ENCODE measurements at regions not wholly inside any gene's neighbourhood (a gene's known extent, or its start where the extent isn't known, plus 50 kb on each side); places are given as distances from the start of the nearest gene placed in this dataset.
A peak's percentile ranks its signal among the peaks of the same experiment; 100 is the strongest.

DNA sequence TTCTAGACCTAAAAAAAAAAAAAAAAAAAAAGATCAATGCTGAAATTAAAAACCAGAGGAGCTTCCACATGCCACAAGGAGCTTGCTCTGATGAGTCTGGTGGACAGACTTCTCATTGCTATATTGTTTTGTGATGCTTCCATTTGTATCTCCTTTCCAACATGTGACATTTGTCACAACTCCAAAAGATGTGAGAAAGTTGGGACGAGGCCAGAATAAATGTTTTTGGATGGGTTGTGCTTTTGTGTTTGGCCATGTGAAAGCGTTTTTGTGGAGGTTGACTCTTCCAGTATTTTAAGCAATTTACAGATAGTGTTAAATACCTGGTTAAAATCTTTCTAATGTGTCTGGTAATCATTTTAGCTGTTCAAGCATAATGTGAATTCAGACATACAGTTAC lies 280.1 kb downstream of the SKAP2 start:
- H3K4me1 ChIP-seq (ENCODE audit: control insufficient read depth, insufficient read depth, low read length) = no peaks in the 10 kb centered on the region
- no peak overlapping the region for H3K27ac ChIP-seq (ENCODE audit: low read length)
- H3K4me3 ChIP-seq (ENCODE audit: low read length in 2 of 2) = no peak overlapping the region
- H3K9me3 ChIP-seq (ENCODE audit: control insufficient read depth in 2 of 2, low read length in 2 of 2) = no peaks in the 10 kb centered on the region
- H3K36me3 ChIP-seq (ENCODE audit: control insufficient read depth in 2 of 2, insufficient read depth in 2 of 2, low read length in 2 of 2) = no peaks in the 10 kb centered on the region
- peaks cover 3 to 8% of the 10 kb centered on the region in 2 donors for H3K27me3 ChIP-seq (ENCODE audit: control insufficient read depth in 1 of 2, insufficient read depth in 2 of 2, low read length in 2 of 2)
- H3K9ac ChIP-seq (ENCODE audit: low read length in 2 of 2) = no peak overlapping the region

DNA sequence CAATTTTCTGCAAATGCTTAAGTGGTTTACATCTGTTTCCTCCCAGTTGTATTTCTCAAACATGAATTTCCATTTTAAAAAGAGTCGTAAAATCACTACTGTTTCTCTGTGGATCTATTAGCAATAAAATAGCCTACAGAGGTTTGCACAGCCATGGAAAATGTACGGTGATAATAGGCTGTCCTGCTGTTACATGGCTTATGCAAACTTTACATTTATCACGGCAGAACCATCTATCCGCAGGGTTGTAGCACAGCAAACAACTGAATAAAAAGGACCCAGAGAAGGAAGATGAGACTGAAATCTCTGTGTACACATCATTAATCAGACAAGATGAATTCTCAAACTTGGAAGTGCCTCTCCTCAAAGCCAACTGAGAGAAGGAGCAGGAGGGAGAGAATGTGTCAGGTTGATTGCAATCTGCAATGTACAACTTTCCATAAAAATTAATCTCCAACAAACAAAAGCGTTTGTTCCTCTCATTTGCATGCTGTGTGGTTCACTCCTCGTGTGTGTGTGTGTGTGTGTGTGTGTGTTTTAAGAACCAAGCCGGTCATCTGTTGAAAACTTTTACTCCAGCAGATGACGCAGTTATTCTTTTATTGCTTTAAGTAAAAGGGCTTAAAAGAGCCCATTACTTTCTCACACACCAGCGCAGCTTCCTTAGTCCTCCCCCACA lies 279.3 kb downstream of the SKAP2 start:
- Histone ChIP-seq H3K9ac (ENCODE audit: low read length in 2 of 2) (no peak overlapping the region), H3K4me1 (ENCODE audit: control insufficient read depth, insufficient read depth, low read length) (no peaks in the 10 kb centered on the region), H3K27me3 (ENCODE audit: control insufficient read depth in 1 of 2, insufficient read depth in 2 of 2, low read length in 2 of 2) (peaks cover 0 to 2% of the 10 kb centered on the region in 2 donors), H3K36me3 (ENCODE audit: control insufficient read depth in 2 of 2, insufficient read depth in 2 of 2, low read length in 2 of 2) (no peaks in the 10 kb centered on the region), H3K9me3 (ENCODE audit: control insufficient read depth in 2 of 2, low read length in 2 of 2) (no peaks in the 10 kb centered on the region), H3K27ac (ENCODE audit: low read length) (no peak overlapping the region), H3K4me3 (ENCODE audit: low read length in 2 of 2) (no peak overlapping the region)

DNA sequence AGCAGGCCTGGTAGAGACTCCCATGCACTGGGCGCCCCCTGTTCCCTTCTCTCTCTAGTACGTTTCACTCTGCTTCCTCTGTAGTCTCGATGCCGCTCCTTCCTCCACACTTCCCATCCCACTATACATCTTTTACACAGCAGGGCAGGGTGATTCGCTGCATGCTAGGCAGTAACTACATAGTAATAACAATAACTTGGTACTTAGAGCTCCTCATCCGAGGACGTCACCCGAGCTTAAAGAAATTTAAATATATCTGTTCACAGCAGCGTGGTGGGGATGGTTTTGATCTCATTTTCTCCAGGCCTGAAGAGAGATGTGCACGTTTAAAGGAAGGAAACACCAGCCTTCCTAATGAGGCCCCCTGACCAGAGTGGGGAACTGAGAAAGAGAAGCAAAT lies 276.9 kb downstream of the SKAP2 start:
- H3K4me3 ChIP-seq (ENCODE audit: low read length in 2 of 2) = no peak overlapping the region
- H3K9ac ChIP-seq (ENCODE audit: low read length in 2 of 2) = no peak overlapping the region
- no peaks in the 10 kb centered on the region for H3K9me3 ChIP-seq (ENCODE audit: control insufficient read depth in 2 of 2, low read length in 2 of 2)
- H3K4me1 ChIP-seq (ENCODE audit: control insufficient read depth, insufficient read depth, low read length) = no peaks in the 10 kb centered on the region
- H3K27ac ChIP-seq (ENCODE audit: low read length) = no peak overlapping the region
- H3K27me3 ChIP-seq (ENCODE audit: control insufficient read depth in 1 of 2, insufficient read depth in 2 of 2, low read length in 2 of 2) = peaks cover 0 to 2% of the 10 kb centered on the region in 2 donors
- H3K36me3 ChIP-seq (ENCODE audit: control insufficient read depth in 2 of 2, insufficient read depth in 2 of 2, low read length in 2 of 2) = no peaks in the 10 kb centered on the region

DNA sequence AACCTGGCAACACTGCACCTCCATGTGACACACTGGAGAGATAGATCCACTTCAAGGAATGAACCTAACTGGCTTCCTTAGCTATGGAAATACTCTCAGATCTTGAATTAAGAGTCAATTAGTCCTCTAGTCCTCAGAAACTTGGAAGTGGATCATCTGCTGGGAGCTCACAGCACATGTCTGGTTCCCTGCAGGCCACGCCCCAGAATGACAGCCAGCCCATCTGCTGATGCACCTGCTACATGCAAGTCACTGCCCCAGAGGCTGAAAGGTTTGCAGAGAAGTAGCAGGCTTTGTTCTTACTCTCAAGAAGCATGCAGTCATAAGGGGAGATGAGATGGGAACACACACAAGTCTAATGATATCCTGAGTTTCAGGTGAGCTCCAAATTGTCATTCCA lies 275.9 kb downstream of the SKAP2 start:
- Histone ChIP-seq H3K27ac (ENCODE audit: low read length) (no peak overlapping the region), H3K27me3 (ENCODE audit: control insufficient read depth in 1 of 2, insufficient read depth in 2 of 2, low read length in 2 of 2) (peaks cover 0 to 2% of the 10 kb centered on the region in 2 donors), H3K9me3 (ENCODE audit: control insufficient read depth in 2 of 2, low read length in 2 of 2) (no peaks in the 10 kb centered on the region), H3K9ac (ENCODE audit: low read length in 2 of 2) (no peak overlapping the region), H3K4me3 (ENCODE audit: low read length in 2 of 2) (no peak overlapping the region), H3K4me1 (ENCODE audit: control insufficient read depth, insufficient read depth, low read length) (peaks cover 5% of the 10 kb centered on the region), H3K36me3 (ENCODE audit: control insufficient read depth in 2 of 2, insufficient read depth in 2 of 2, low read length in 2 of 2) (no peaks in the 10 kb centered on the region)

DNA sequence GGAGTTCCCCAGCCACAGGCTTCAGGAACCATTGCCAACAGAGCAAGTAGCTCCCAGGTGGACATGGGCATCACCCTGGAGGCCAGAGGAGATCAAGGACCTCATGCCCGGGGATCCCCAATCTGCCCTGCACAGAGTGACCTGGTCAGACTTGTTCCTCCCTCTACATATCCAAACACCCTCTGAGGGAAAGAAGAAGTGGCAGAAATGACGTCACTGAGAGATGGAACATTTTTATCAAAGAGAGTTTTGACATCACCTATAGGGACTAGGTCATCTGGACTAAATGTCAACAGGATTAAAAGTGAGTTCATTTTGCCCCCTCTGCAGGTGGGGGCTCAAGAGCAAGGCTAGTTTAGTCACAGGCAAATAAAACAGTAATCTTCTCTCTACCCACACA lies 273.7 kb downstream of the SKAP2 start:
- Histone ChIP-seq H3K27me3 (ENCODE audit: control insufficient read depth in 1 of 2, insufficient read depth in 2 of 2, low read length in 2 of 2) (peaks cover 0 to 2% of the 10 kb centered on the region in 2 donors), H3K9ac (ENCODE audit: low read length in 2 of 2) (no peak overlapping the region), H3K27ac (ENCODE audit: low read length) (no peak overlapping the region), H3K4me3 (ENCODE audit: low read length in 2 of 2) (no peak overlapping the region), H3K36me3 (ENCODE audit: control insufficient read depth in 2 of 2, insufficient read depth in 2 of 2, low read length in 2 of 2) (no peaks in the 10 kb centered on the region), H3K4me1 (ENCODE audit: control insufficient read depth, insufficient read depth, low read length) (peaks cover 9% of the 10 kb centered on the region), H3K9me3 (ENCODE audit: control insufficient read depth in 2 of 2, low read length in 2 of 2) (no peaks in the 10 kb centered on the region)

DNA sequence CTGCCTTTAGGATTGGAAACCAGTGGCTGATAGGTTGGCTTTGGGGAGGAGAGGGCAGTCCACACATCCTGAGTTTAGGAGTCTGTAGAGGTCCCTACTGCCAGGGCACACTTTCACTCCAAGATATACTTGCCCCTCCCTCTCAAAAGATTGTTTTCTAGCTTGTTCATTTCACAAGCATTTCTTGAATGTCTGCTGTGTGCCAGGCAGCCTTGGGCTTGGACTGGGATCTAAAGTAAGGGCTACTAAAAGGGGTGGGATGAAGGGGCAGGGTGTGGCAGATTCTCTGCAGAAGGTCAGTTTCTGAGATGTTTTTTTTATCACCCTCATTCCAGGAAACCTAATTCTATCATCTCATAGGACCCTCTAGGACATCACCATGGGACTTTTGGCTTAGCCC lies 272.4 kb downstream of the SKAP2 start:
- Histone ChIP-seq H3K27ac (ENCODE audit: low read length) (no peak overlapping the region), H3K27me3 (ENCODE audit: control insufficient read depth in 1 of 2, insufficient read depth in 2 of 2, low read length in 2 of 2) (peaks cover 0 to 2% of the 10 kb centered on the region in 2 donors), H3K4me1 (ENCODE audit: control insufficient read depth, insufficient read depth, low read length) (peaks cover 9% of the 10 kb centered on the region)

DNA sequence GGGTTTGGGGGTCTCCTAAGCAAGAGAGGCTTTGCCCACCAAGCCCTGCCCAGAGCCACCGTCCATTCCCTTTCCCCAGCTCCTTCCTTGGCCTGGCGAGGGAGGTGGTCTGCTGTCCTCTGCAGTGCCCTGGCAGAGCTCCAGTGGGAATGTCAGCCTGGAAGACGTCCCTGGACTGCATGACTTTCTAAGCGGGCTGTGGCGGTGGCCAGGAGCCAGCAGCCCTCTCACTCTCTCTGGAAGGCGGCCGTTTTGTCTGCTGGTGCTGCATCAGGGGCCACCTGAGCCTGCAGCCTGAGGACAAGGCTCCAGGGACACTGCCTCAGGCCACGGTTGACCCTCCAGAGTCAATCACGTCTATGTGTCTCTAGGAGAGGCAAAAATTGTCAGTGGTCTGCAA lies 271.0 kb downstream of the SKAP2 start:
- Histone ChIP-seq H3K27me3 (ENCODE audit: control insufficient read depth in 1 of 2, insufficient read depth in 2 of 2, low read length in 2 of 2) (peaks cover 0 to 2% of the 10 kb centered on the region in 2 donors), H3K36me3 (ENCODE audit: control insufficient read depth in 2 of 2, insufficient read depth in 2 of 2, low read length in 2 of 2) (no peaks in the 10 kb centered on the region), H3K4me1 (ENCODE audit: control insufficient read depth, insufficient read depth, low read length) (peaks cover 9% of the 10 kb centered on the region), H3K9ac (ENCODE audit: low read length in 2 of 2) (no peak overlapping the region), H3K4me3 (ENCODE audit: low read length in 2 of 2) (peak overlapping the region; percentile 15 to 29), H3K9me3 (ENCODE audit: control insufficient read depth in 2 of 2, low read length in 2 of 2) (no peaks in the 10 kb centered on the region), H3K27ac (ENCODE audit: low read length) (no peak overlapping the region)

More for the DNA sequence above, 272.4 kb downstream of the SKAP2 start:
- no peak overlapping the region for H3K9ac ChIP-seq (ENCODE audit: low read length in 2 of 2)
- H3K9me3 ChIP-seq (ENCODE audit: control insufficient read depth in 2 of 2, low read length in 2 of 2) = no peaks in the 10 kb centered on the region
- H3K36me3 ChIP-seq (ENCODE audit: control insufficient read depth in 2 of 2, insufficient read depth in 2 of 2, low read length in 2 of 2) = no peaks in the 10 kb centered on the region
- no peak overlapping the region for H3K4me3 ChIP-seq (ENCODE audit: low read length in 2 of 2)

DNA sequence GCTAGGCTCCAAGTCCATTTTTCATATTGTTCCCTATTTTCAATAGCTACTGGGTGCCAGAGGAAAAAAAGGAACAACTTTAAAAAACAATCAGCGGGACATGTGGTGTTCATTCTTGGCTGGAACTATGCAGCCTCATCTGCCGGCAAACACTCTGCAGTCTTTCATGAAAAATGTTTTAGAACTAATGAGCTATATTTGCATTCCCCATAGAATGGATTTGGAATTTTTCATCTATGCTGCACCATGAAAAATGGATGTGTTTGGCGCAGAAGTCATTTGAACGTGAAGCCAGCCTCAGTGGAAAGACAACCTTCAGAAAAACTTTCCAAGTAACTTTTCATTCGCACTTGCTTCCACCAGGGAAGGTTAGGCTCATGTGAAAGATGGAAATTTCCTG lies 270.5 kb downstream of the SKAP2 start:
- Histone ChIP-seq H3K9me3 (ENCODE audit: control insufficient read depth in 2 of 2, low read length in 2 of 2) (no peaks in the 10 kb centered on the region), H3K27me3 (ENCODE audit: control insufficient read depth in 1 of 2, insufficient read depth in 2 of 2, low read length in 2 of 2) (no peaks in the 10 kb centered on the region), H3K27ac (ENCODE audit: low read length) (no peak overlapping the region), H3K4me1 (ENCODE audit: control insufficient read depth, insufficient read depth, low read length) (peaks cover 9% of the 10 kb centered on the region), H3K4me3 (ENCODE audit: low read length in 2 of 2) (peak overlapping the region in 1 of 2 donors; percentile 15), H3K9ac (ENCODE audit: low read length in 2 of 2) (no peak overlapping the region), H3K36me3 (ENCODE audit: control insufficient read depth in 2 of 2, insufficient read depth in 2 of 2, low read length in 2 of 2) (no peaks in the 10 kb centered on the region)

DNA sequence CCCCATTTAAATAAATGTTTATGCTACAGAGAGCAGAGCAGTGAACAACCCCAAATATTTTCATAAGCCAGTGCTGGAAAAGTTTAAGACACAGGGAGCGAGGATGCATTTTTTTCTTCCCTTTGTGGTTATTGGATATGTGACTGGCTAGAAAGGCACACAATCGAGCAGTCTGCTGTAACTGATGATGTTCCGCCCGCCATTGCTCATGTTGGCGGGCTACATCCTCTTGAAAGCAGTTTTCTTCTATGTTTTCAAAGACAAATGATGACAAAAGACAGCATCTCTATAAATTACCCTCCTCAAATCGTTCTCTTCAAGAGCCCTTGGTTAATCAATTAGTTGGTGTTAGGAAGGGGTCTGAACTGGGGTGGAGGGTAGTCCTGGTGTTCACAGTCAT lies 269.8 kb downstream of the SKAP2 start:
- Histone ChIP-seq H3K9me3 (ENCODE audit: control insufficient read depth in 2 of 2, low read length in 2 of 2) (no peaks in the 10 kb centered on the region), H3K36me3 (ENCODE audit: control insufficient read depth in 2 of 2, insufficient read depth in 2 of 2, low read length in 2 of 2) (no peaks in the 10 kb centered on the region), H3K4me1 (ENCODE audit: control insufficient read depth, insufficient read depth, low read length) (peaks cover 9% of the 10 kb centered on the region), H3K4me3 (ENCODE audit: low read length in 2 of 2) (no peak overlapping the region), H3K9ac (ENCODE audit: low read length in 2 of 2) (no peak overlapping the region), H3K27me3 (ENCODE audit: control insufficient read depth in 1 of 2, insufficient read depth in 2 of 2, low read length in 2 of 2) (no peaks in the 10 kb centered on the region), H3K27ac (ENCODE audit: low read length) (no peak overlapping the region)

DNA sequence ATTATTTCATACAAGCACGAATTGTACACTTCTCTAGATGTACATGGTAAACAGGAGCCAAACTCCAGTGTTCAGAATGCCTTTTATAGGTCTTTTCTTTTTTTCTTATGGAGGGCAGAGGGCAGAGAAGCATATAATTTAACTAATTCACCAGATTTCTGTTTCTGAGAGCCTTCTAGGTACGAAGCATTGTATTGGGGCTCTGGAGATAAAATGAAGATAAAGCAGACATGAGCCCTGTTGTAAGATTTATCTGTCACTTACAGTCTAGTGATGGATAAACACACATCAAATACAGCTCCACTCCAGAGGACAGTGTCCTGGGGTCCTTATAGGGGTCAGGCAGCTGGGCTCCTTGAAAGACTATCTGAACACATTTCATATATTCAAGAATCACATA lies 265.5 kb downstream of the SKAP2 start:
- no peaks in the 10 kb centered on the region for H3K27me3 ChIP-seq (ENCODE audit: control insufficient read depth in 1 of 2, insufficient read depth in 2 of 2, low read length in 2 of 2)
- H3K9ac ChIP-seq (ENCODE audit: low read length in 2 of 2) = no peak overlapping the region
- H3K4me1 ChIP-seq (ENCODE audit: control insufficient read depth, insufficient read depth, low read length) = peaks cover 2% of the 10 kb centered on the region
- H3K9me3 ChIP-seq (ENCODE audit: control insufficient read depth in 2 of 2, low read length in 2 of 2) = no peaks in the 10 kb centered on the region
- no peaks in the 10 kb centered on the region for H3K36me3 ChIP-seq (ENCODE audit: control insufficient read depth in 2 of 2, insufficient read depth in 2 of 2, low read length in 2 of 2)
- no peak overlapping the region for H3K27ac ChIP-seq (ENCODE audit: low read length)
- H3K4me3 ChIP-seq (ENCODE audit: low read length in 2 of 2) = no peak overlapping the region

DNA sequence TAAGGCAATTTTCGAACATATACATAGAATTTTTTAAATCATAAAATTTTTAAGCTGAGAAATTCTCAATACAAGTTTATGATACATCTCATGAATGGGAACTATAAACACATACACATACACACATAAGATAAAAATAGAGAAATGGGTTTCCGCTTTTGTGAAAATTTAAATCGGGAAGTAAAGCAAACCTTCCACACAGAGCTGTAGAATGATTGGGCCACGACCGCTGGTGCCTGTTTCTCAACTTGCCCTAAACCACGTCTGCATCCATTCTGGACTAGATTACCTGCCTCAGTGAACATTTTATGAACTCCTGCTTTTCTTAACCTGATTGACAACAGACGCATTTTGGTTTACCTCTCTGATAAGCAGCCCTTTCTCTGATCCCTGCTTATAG lies 264.4 kb downstream of the SKAP2 start:
- Histone ChIP-seq H3K27me3 (ENCODE audit: control insufficient read depth in 1 of 2, insufficient read depth in 2 of 2, low read length in 2 of 2) (no peaks in the 10 kb centered on the region), H3K9me3 (ENCODE audit: control insufficient read depth in 2 of 2, low read length in 2 of 2) (no peaks in the 10 kb centered on the region), H3K9ac (ENCODE audit: low read length in 2 of 2) (no peak overlapping the region), H3K36me3 (ENCODE audit: control insufficient read depth in 2 of 2, insufficient read depth in 2 of 2, low read length in 2 of 2) (no peaks in the 10 kb centered on the region), H3K4me1 (ENCODE audit: control insufficient read depth, insufficient read depth, low read length) (no peaks in the 10 kb centered on the region), H3K4me3 (ENCODE audit: low read length in 2 of 2) (no peak overlapping the region), H3K27ac (ENCODE audit: low read length) (no peak overlapping the region)
